ENCODE measurements at regions not wholly inside any gene's neighbourhood (a gene's known extent, or its start where the extent isn't known, plus 50 kb on each side); places are given as distances from the start of the nearest gene placed in this dataset.

DNA sequence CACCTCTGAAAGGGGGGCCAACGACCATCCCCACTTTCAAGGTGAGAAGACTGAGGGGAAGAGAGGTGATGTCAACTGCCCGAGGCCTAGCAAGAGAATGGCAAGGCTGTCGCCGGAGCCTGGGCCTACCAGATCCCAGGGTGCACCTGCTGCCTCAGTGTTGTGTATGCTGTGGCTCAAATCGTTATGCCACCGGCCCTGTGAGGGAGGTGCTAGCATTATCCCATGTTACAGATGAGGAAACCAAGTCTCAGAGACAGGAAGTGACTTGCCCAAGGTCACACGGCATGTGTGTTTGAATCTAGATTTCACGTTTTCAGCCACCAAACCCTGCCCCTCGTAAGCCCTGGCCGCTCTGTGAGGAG is 152.5 kb downstream of the CEBPB start:
- TF ChIP-seq, protein P1, sequence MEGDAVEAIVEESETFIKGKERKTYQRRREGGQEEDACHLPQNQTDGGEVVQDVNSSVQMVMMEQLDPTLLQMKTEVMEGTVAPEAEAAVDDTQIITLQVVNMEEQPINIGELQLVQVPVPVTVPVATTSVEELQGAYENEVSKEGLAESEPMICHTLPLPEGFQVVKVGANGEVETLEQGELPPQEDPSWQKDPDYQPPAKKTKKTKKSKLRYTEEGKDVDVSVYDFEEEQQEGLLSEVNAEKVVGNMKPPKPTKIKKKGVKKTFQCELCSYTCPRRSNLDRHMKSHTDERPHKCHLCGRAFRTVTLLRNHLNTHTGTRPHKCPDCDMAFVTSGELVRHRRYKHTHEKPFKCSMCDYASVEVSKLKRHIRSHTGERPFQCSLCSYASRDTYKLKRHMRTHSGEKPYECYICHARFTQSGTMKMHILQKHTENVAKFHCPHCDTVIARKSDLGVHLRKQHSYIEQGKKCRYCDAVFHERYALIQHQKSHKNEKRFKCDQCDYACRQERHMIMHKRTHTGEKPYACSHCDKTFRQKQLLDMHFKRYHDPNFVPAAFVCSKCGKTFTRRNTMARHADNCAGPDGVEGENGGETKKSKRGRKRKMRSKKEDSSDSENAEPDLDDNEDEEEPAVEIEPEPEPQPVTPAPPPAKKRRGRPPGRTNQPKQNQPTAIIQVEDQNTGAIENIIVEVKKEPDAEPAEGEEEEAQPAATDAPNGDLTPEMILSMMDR (IDR thresholded peaks at IDR 0.05), result no peak
- H3K36me3 Mint-ChIP-seq (ENCODE audit: low read depth), result no peaks in the 10 kb centered on the region
- no peak overlapping the region for H3K4me3 Mint-ChIP-seq
- intact Hi-C loops (cut with micrococcal nuclease), result no loop called here
- peaks cover 33% of the 10 kb centered on the region for H3K27me3 Mint-ChIP-seq
- no peaks in the 10 kb centered on the region for H3K9me3 Mint-ChIP-seq
- H3K27ac Mint-ChIP-seq, result no peak overlapping the region
- ATAC-seq (ENCODE audit: low read depth), result no peak
- no peak for DNase-seq
- peaks cover 28% of the 10 kb centered on the region for H3K4me1 Mint-ChIP-seq
- ChIA-PET CTCF (no interaction called here), POLR2A (no interaction called here)

GRCh38 chr20:50343490-50344179 is 153.0 kb downstream of the CEBPB start:
- no peak overlapping the region for H3K4me3 Mint-ChIP-seq
- intact Hi-C loops (cut with micrococcal nuclease), result no loop called here
- no peaks in the 10 kb centered on the region for H3K9me3 Mint-ChIP-seq
- H3K4me1 Mint-ChIP-seq, result peaks cover 25% of the 10 kb centered on the region
- no peaks in the 10 kb centered on the region for H3K36me3 Mint-ChIP-seq (ENCODE audit: low read depth)
- TF ChIP-seq, protein P1 (IDR thresholded peaks at IDR 0.05), result no peak
- H3K27ac Mint-ChIP-seq, result no peak overlapping the region
- ATAC-seq (ENCODE audit: low read depth), result no peak
- ChIA-PET POLR2A (no interaction called here), CTCF (no interaction called here)
- DNase-seq, result no peak
- H3K27me3 Mint-ChIP-seq, result peaks cover 35% of the 10 kb centered on the region

GRCh38 chr20:50344232-50345071 is 153.8 kb downstream of the CEBPB start:
- no peak overlapping the region for H3K27ac Mint-ChIP-seq
- no peaks in the 10 kb centered on the region for H3K36me3 Mint-ChIP-seq (ENCODE audit: low read depth)
- ATAC-seq (ENCODE audit: low read depth) (no peak), DNase-seq (no peak)
- ChIA-PET POLR2A (no interaction called here), CTCF (no interaction called here)
- TF ChIP-seq, protein P1 (IDR thresholded peaks at IDR 0.05), result no peak
- no peaks in the 10 kb centered on the region for H3K9me3 Mint-ChIP-seq
- peaks cover 40% of the 10 kb centered on the region for H3K27me3 Mint-ChIP-seq
- H3K4me1 Mint-ChIP-seq, result peaks cover 23% of the 10 kb centered on the region
- no peak overlapping the region for H3K4me3 Mint-ChIP-seq
- intact Hi-C loops (cut with micrococcal nuclease), result no loop called here

GRCh38 chr20:50345712-50346373 is 155.2 kb downstream of the CEBPB start:
- no peak overlapping the region for H3K4me3 Mint-ChIP-seq
- TF ChIP-seq, protein P1 (IDR thresholded peaks at IDR 0.05), result no peak
- ChIA-PET POLR2A (no interaction called here), CTCF (no interaction called here)
- intact Hi-C loops (cut with micrococcal nuclease), result no loop called here
- no peak for ATAC-seq (ENCODE audit: low read depth)
- H3K9me3 Mint-ChIP-seq, result no peaks in the 10 kb centered on the region
- no peak for DNase-seq
- H3K27me3 Mint-ChIP-seq, result peaks cover 42% of the 10 kb centered on the region
- H3K36me3 Mint-ChIP-seq (ENCODE audit: low read depth), result no peaks in the 10 kb centered on the region
- H3K4me1 Mint-ChIP-seq, result peaks cover 21% of the 10 kb centered on the region
- no peak overlapping the region for H3K27ac Mint-ChIP-seq

All from activated B cell treated with CpG ODN at 0.5 μM for 24 hours (primary cell).